ENCODE measurements at regions not wholly inside any gene's neighbourhood (a gene's known extent, or its start where the extent isn't known, plus 50 kb on each side); places are given as distances from the start of the nearest gene placed in this dataset.

DNA sequence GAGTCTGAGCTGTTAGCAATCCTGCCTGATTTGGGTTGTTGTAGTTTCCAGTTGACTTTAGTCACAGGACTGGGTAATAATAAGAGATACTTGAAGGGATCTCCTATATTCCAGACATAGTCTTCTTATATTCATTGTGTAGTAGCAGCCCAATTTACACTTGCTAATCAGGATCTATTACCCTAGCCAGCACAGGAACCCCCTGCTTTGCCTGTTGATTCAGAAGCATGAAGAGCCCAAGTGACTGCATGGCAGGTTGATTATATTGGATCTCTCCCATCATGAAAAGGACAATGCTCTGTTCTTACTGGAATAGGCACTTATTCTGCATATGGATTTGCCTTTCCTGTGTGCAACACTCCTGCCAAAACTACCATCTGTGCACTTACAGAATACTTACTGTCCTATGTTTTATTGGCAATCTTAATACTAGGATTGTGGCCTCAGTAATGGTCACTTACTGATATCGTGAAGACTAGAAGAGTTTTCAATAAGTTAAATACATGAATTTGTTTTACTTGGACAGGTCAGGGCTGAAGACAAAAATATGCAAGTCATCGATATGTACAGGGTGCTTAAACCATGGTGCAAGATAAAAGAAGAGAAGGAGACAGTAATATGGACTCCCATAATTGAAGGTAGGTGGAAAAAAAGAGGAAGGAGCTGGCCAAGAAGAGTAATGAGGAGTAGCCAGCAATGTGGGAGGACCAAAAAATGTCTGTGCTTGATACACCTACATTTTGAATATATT lies 304.1 kb downstream of the MCTP2 start:
- DNase-seq (ENCODE audit: low spot score) = no peak

DNA sequence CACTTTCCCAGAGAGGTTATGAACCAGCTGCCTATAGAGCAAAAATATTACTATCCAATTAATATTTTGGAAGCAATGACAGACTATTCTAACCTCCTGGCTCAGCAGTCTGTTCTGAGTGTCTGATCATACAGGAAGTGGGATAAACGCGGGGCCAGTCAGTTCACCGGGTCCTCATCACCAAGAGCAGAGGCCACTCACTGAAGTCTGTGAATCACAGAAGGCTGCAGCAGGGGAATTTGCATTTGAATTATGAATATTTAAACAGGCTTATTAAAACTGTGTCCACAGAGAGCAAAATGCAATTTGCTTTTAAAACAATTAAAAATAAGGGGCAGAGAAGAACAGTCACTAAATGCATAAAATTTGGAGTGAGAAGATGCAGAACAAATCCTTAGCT lies 305.2 kb downstream of the MCTP2 start:
- no peak for DNase-seq (ENCODE audit: low spot score)

DNA sequence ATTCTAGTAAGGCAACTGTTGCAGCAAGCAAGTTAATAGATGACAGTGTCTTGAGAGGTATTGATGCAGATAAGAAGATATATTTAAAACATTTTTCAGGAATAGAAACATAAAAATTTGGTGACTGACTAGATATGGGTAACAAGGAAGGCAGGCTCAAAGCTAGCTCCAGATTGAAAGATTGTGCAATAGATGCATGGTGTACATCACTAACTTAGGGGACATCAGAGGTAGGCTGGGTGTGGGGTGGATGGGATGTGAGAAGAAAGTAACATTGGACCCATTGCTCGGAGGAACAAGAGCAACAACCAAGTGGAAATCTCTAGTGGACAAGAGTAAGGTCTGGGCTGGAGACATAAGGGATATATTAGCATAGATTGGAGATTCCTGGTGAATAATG lies 306.9 kb downstream of the MCTP2 start:
- no peak for DNase-seq (ENCODE audit: low spot score)

DNA sequence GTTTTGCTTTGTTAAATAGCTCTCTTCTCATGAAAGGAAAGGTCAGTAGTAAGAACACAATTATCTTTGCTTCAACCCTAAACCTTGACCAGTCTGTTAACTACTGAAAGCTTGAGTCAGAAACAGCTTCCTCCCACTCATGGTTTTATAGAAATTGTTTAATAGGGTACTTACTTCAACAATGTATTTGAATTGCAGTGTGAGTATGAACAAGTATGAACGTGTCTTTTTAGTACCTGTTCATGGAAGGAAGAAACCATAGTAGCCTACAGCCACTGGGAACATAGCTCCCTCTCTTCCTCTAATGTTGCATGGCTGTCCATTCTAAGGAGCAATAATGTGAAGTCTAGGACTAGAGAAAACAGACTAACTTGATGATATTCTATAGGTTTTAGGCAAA lies 311.0 kb downstream of the MCTP2 start:
- DNase-seq (ENCODE audit: low spot score) = no peak

DNA sequence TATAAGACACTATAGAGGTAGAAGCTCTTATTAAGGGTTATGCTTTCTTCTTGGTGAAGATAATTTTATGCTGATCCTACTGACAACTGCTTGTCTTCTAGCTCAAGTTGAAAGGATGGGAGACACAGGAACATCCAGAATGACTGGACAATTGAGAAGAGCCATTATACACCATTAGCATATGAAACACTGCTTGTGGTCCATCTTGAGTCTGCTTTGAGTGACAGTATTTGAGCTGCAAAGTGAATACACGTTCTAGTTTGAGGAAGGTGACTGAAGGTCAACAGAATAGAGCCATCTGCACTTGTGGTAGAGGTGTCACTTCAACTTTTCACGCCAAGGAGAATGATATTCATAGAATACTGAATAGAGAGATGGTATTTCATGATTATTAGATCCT lies 315.4 kb downstream of the MCTP2 start:
- no peak for DNase-seq (ENCODE audit: low spot score)

DNA sequence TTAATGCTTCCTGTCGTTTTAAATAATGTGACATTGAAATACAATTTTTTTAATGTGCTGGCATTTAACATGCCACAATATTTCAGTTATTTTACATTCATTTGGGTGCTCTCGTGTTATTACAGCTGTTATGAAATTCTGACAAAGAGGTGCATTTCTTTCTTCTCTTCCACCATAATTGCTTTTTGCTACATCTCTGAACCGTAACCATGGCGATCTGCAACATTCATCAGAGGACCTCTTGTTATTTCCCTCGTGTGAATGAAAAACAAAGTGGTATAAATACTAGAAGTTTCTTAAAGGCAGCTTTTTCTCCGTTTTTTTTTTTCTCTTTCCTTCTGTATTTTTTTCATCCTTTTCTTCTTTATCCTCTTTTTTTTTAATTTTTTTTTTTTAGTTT lies 316.4 kb downstream of the MCTP2 start:
- no peak for DNase-seq (ENCODE audit: low spot score)

DNA sequence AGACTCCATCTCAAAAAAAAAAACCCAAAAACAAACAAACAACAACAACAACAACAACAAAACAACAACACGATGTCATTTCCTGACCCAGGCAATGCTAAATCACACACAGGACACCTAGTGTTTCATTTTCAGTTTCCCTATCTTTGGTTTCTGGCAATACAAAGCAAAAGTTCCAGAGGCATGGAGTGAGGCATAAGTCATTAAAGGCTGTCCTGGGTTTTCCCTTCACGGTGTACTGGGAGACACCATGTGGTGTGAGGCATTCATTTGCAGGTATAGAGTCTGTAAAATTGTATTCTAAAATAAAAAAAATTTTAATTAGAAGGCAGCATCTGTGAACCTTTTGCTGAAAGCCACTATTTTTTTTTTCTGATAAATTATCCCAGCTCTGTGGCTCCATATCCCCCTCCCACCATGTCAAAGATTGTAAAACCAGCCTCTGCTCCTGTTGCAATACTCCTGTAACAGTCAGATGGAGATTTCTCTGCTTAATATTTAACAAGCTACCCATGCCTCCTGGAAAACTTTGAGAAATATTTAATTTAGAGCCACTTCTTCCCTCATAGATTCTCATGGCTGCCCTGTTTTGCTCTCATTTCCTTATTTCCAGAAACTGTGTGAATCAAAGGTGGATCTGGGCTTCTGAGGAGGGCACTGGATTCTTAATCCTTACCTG lies 324.6 kb downstream of the MCTP2 start:
- no peak for DNase-seq (ENCODE audit: low spot score)

DNA sequence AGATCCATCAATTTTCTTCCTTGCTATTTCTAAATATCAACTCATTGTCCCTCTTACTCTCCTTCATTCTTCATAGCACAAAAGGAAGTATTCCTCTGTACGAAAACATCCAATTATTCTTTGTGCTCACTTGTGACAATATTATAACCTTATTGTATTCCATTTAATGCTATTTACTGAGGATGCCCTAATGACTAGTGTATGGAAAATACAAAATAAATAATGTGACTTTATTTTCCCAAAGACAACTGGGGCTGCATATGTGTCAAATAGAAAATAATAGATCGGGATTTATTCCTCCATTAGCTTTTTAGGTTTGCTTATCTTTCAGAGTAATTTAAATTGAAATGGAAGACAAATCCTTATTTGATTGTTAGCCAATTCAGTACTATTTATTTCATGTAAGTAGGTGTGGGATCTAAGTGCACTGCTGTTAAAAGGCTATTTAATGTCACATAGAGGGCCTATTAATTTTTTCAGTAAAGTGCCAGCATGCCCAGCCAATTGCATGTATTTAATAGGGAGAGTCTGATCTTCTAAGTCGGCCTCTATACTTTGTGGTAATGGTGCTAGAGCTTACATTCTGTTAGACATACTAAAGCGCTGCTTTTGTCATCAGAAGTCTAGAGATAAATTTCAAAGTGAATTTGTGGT lies 329.8 kb downstream of the MCTP2 start:
- DNase-seq (ENCODE audit: low spot score) = no peak

DNA sequence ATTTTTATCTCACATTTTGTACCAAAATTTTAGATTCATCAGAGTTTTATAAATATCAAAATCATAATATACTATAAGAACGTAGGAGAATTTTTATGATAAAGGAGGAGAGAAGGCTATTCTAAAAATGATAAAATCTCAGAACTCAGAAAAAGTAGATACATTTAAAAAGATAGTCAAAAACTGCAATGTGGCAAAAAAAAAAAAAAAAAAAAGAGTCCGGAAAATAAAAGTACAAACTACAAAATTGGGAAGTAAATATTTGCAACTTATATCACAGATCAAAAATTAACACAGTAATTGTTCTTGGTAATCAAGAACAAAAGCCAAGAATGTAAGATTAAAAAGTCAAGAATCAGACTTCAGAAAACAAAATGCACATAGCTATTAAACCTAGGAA lies 332.1 kb downstream of the MCTP2 start:
- DNase-seq (ENCODE audit: low spot score) = no peak

DNA sequence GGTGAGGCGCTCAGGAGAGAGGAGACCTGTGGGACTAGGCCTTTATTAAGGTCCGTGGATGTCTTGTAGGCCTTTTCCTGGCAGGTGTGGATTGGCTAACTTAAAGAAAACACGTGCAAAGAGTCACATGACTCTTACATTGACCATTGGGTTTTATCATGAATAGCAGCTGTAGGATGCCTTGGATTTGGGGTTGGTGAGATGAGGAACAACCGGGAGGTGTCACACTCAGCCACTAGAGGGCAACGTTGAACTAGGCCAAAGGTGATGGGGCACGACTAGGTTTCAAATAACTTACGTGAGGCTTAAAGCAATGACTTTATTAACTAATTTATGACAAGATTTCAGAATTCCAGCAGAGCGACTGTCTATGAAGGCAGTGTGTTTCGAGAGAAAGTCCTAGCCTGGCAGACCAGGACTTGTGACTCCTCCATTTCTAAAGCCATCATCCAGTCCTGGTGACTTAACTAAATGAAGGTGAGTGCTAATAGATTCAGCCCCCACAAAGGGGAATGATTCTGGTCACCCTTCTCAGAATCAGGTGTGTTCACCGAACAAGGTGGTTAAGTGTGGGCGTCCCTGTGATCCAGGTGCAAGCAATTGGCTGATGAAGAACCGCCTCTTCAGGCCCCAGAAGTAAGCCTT lies 345.6 kb downstream of the MCTP2 start:
- DNase-seq (ENCODE audit: low spot score) = peak; percentile 32

DNA sequence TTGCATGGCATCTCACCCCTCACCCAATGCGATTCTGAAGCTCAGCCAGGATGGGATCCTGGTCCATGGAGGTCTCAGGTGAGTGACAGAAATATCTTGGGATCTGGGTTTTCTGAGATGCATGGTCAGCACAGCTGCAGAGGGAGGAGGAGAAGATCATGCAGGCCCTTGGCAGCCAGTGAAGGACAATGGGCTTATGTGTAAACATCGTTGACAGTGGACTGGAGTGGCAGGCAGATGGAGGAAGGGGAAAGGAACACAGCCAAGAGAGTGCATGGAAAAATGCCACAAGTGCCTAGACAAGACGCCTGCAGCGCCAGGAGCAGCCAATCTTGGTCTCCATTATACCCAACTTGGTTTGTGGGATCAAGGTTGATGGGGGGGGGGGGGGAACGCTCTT lies 347.9 kb downstream of the MCTP2 start:
- no peak for DNase-seq (ENCODE audit: low spot score)

DNA sequence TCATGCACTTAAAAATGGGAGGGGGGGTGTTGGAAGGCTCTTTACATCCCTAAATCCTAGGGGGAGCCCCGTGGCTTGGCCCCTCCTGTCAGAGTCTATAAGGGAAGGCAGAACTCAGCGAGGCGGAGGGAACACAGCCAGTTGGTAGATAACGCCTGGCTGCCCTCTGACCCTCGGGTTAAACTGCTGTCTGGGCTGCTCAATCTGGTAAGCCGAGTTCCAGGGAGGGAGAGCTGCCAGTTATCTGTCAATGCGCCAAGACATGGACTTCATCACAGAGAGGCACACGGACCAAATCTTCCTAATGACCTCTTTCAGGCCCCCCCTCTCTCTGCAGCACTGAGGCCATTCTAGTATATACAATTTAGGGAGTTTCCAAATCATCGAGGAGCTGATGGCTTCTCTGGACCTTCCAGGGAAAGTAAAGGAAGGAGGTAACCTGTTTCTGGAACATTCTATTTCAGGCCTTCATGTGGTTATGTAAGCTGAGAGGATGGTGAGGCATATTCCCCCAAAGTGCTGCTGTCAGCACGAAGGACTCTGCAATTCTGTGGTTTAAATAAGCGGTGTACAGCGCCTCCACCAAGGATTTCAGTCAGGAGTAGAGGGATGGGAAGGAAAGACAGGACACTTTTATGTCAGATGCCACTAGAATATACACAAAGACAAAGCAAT lies 349.0 kb downstream of the MCTP2 start:
- no peak for DNase-seq (ENCODE audit: low spot score)

DNA sequence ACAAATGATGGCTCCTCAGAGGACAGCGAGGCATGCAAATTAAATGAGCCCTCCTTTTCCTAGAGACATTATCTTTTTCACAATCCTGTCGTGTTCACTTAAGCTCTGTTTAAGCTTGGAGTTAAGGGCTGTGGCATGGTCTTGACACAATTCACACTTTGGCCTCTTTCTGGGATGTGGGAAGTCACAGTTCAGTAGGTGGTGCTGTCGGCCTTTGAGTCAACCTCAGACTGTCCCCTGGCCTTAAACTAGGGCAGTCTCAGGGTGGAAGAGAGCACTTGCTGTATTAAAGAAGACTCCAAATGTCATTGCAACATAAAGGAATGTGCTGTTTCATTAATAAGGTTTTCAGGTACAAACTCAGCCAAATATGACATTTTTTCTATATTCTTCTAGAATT lies 351.0 kb downstream of the MCTP2 start:
- DNase-seq (ENCODE audit: low spot score) = peak; percentile 42

DNA sequence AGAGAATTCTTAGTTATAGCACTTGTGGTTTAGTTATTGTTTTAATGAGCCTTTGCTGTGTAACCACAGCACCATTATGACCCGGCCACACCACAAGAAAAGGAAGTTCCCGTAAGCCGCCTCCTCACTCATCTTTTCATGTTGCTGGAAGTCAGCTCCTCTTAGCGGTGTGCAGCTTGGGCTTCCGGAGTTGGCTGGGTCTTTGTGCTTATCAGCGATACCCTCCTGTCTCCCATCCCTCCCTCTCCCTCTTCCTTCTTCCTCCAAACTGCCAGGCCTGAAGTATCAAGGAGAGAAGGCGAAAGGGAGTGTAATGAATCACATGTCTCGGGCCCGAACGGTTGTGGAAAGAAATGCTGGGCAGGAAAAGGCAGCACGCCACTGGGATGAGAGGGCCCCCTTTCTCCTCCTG lies 353.5 kb downstream of the MCTP2 start:
- DNase-seq (ENCODE audit: low spot score) = peak; percentile 22

DNA sequence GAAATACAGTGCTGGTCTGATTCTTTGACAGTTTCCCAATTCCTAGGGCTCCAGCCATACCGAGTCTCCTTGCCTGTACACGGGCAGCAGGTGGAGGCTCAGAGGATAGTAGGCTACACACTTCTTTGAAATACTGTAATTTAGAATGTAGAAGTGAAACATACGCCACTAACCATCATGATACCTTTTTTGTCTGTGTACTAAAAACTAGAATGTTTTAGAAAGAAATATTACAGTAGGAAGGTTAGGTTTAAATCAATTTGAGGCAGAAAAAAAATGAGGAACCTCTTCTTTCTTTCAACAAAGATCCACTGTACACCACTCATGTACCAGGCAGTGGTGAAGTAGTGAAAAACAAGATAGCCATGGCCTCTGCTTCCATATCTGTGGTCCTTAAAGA lies 354.7 kb downstream of the MCTP2 start:
- no peak for DNase-seq (ENCODE audit: low spot score)

DNA sequence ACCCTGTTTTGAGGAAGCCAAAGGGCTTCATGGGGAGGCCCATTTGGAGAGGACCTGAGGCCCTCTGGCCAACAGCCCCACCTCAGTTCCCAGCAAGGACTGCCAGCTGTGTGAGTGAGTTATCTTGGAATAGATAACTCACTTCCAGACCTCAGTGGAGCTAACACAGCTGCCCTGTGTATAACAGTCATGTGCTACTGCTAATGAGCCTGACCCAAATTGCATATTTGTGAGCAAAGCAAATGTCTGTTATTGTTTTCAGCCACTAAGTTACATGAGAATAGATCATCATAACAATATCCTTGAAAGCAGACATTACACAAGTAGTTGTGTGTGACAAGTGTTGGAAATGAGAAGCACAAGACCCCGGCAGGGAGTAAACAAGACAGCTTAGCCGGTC lies 355.8 kb downstream of the MCTP2 start:
- DNase-seq (ENCODE audit: low spot score) = no peak

DNA sequence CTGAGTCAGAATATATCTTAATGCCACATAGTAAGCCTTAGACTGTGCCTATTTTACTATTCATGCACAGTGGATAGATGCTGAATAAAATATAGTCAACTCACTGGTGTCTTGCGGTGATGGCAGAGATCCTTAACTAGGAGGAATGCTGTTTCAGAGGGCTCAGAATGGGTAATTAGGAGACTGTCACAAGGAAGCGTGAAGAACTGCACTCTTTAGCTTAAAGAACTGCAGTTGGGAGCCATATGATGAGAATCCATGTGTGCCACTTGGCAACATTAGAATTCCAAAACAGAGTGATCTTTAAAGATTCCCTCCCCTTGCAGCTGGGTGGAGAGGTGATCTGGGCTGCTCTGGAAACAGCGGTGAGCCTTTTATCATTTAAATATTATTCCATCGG lies 357.6 kb downstream of the MCTP2 start:
- no peak for DNase-seq (ENCODE audit: low spot score)

DNA sequence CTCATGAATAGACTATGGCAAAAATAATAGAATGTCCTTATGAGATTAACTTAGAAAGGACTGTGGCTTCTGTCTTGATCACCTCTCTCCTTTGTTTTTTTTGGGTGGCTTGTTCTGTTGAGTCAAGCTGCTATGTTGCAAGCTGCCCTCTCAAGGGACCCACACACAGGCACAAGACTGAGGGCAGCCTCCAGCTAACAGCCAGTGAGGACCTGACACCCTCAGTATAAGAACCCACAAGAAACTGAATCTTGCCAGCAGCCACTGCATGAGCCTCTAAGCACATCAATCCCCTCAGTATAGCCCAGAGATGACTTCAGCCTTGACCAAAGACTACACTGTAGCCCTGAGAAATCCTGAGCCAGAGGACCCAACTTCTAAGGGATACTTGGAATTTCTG lies 361.1 kb downstream of the MCTP2 start:
- no peak for DNase-seq (ENCODE audit: low spot score)

DNA sequence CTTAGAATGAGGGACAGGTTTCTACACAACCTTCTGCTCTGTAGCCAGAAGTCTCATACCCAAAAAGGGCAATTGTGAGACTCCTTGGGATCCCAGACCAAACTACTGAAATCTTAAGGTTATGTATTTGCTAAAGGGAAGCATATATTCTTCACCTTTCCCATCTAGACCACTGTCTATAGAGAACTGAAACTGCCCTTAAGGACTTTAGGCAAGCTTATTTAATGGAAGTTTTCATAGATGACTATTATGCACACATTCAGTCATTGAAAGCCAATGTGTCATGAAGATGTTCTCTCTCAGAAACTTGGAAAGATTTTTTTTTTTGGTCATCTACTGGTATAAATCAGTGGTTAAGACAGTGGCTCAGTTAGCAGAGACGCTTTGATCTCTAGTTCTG lies 365.3 kb downstream of the MCTP2 start:
- DNase-seq (ENCODE audit: low spot score) = no peak

DNA sequence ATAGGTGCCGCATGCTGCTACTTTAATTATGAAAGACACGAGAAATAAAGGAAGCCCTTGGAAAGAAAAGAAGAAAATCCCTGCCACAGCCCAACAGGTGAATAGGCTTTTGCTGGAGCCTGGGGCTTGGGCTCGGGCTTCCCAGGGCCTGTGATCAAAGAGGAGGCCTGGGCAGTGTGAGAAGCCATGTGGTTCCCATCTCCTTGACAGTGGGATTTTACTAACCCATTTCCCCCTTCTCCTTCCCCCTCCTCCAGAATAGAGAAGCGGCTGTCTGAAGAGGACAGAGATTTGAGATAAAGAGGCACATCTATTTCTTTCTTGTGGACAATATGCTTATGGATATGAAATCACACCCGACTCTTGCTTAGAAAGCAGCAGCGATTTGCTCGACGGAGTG lies 369.1 kb downstream of the MCTP2 start:
- no peak for DNase-seq (ENCODE audit: low spot score)

DNA sequence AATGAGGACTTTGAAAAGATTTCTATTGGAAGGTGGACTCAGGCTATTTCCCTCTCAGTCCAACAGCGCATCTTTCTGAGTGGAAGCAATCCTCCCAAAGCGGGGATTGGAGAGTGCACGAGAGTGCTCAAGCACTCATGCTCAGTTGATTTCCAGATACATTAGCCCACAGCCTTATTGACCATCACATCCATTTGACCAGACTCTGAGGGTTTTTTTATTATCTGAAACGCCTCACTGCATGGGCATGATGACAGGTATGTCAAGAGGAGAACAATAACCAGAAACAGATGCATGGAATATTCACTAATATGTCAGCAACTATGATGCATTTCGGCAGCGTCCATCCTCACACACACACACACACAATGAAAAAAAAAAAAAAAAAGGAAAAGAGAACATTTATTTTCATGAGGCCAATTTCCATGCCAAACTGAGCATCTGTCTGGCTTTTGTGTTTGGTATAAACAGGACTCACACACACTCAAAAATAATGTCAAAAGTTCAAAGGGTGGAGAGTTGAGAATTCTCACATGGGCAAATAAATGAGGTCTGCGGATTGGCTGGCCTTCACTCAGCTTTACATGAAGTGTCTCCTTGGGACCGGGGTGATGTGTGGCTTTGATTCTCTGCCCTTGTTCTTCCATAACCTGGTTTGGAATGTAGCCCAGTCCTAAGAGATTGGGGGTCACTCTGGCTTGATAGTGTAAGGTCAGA lies 371.6 kb downstream of the MCTP2 start:
- DNase-seq (ENCODE audit: low spot score) = no peak

DNA sequence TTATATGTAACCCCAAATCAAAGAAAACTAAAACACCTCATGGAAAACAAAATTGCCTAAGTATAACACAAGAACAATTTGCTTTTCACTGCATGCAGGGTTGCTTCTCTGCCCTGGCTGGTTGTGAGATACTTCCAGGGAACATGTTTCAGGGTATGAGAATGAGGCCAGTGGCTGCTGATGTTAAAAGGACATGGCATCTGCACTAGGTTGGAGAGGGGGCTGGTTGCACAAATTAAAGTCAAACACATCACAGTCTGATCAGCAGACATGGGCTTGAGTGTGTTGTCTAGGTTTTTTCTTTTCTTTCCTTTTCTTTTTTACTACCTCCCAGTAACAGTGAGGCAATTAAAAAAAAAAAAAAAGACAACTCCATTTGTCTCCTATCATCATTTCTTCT lies 374.9 kb downstream of the MCTP2 start:
- DNase-seq (ENCODE audit: low spot score) = no peak

All from COLO829 (cell line).